ENCODE measurements at regions not wholly inside any gene's neighbourhood (a gene's known extent, or its start where the extent isn't known, plus 50 kb on each side); places are given as distances from the start of the nearest gene placed in this dataset.

GRCh38 chr13:71033026-71033425 is 834.0 kb downstream of the DACH1 start:
- Histone ChIP-seq H3K27ac (no peak overlapping the region), H3K4me1 (no peaks in the 10 kb centered on the region), H3K4me3 (no peak overlapping the region), H3K36me3 (no peaks in the 10 kb centered on the region), H3K9me3 (no peaks in the 10 kb centered on the region), H3K27me3 (no peaks in the 10 kb centered on the region)
- intact Hi-C loops (cut with DNase I) = no loop called here
- DNase-seq (ENCODE audit: low spot score in 2 of 2) = no peak
- TF ChIP-seq CTCF (IDR thresholded peaks at IDR 0.05) = no peak

- H3K27ac ChIP-seq = no peak overlapping the region
- H3K4me3 ChIP-seq = no peak overlapping the region
- intact Hi-C loops (cut with DNase I) = no loop called here
- H3K27me3 ChIP-seq = no peaks in the 10 kb centered on the region
- no peaks in the 10 kb centered on the region for H3K36me3 ChIP-seq
- H3K9me3 ChIP-seq = no peaks in the 10 kb centered on the region
- TF ChIP-seq CTCF (IDR thresholded peaks at IDR 0.05) = no peak
- DNase-seq (ENCODE audit: low spot score in 2 of 2) = no peak
- H3K4me1 ChIP-seq = no peaks in the 10 kb centered on the region
Measured at GRCh38 chr13:71030784-71031183, 836.2 kb downstream of the DACH1 start.

DNA sequence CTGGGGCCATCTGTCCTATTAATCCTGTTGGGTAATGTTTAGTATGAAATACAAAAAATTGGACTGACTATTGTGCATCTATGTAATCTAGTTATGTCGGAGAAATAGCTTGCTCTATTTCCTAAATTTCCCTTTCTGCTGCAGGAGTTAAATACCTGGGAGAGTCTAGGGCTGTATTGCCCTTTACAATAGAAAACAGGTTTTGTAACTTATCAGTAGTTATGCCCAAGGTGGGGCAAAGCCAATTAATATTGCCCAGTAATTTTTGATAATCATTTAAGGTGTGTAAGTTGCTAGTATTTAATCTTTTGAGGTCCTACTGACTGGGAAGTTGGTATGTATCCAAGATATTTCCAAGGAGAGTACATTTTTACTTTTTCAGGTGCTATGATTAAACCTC is 838.1 kb downstream of the DACH1 start:
- Histone ChIP-seq H3K4me1 (no peaks in the 10 kb centered on the region), H3K27ac (no peak overlapping the region), H3K36me3 (no peaks in the 10 kb centered on the region), H3K27me3 (no peaks in the 10 kb centered on the region), H3K9me3 (no peaks in the 10 kb centered on the region), H3K4me3 (no peak overlapping the region)
- no peak for TF ChIP-seq CTCF (IDR thresholded peaks at IDR 0.05)
- no peak for DNase-seq (ENCODE audit: low spot score in 2 of 2)
- intact Hi-C loops (cut with DNase I) = no loop called here

- no peak for DNase-seq (ENCODE audit: low spot score in 2 of 2)
- intact Hi-C loops (cut with DNase I) = no loop called here
- Histone ChIP-seq H3K9me3 (no peaks in the 10 kb centered on the region), H3K27ac (no peak overlapping the region), H3K4me1 (no peaks in the 10 kb centered on the region), H3K27me3 (no peaks in the 10 kb centered on the region), H3K4me3 (no peak overlapping the region), H3K36me3 (no peaks in the 10 kb centered on the region)
- TF ChIP-seq CTCF (IDR thresholded peaks at IDR 0.05) = no peak
Measured at GRCh38 chr13:71021825-71022422, 845.1 kb downstream of the DACH1 start.

GRCh38 chr13:71018995-71019394 is 848.0 kb downstream of the DACH1 start:
- Histone ChIP-seq H3K4me3 (no peak overlapping the region), H3K9me3 (no peaks in the 10 kb centered on the region), H3K36me3 (no peaks in the 10 kb centered on the region), H3K27me3 (no peaks in the 10 kb centered on the region), H3K4me1 (no peaks in the 10 kb centered on the region), H3K27ac (no peak overlapping the region)
- TF ChIP-seq CTCF (IDR thresholded peaks at IDR 0.05) = no peak
- no peak for DNase-seq (ENCODE audit: low spot score in 2 of 2)
- intact Hi-C loops (cut with DNase I) = no loop called here

DNA sequence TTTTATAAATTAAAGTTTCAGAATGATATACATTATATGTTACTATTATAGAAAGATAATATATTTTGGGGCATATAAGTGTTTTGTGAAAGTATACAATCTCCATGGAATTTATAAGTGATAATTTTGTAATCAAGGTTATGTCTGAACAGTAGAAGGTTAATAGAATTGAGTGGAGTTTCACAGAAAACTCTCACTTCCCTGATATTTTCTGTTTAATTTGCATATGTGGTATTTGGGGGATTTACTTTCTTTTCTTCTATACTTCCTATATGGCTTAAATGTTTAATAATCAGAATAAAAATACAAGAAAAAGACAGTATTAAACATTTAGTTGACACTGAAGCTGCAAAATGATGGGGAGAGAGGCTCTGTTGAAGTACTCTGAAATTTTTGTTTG is 848.5 kb downstream of the DACH1 start:
- intact Hi-C loops (cut with DNase I) = no loop called here
- no peak for TF ChIP-seq CTCF (IDR thresholded peaks at IDR 0.05)
- Histone ChIP-seq H3K4me3 (no peak overlapping the region), H3K27ac (no peak overlapping the region), H3K4me1 (no peaks in the 10 kb centered on the region), H3K9me3 (no peaks in the 10 kb centered on the region), H3K36me3 (no peaks in the 10 kb centered on the region), H3K27me3 (no peaks in the 10 kb centered on the region)
- DNase-seq (ENCODE audit: low spot score in 2 of 2) = no peak

All from ascending aorta (tissue), 2 donors.